Activated naive CD4-positive, alpha-beta T cell treated with anti-CD3 and anti-CD28 coated beads for 36 hours (primary cell): ENCODE measurements at regions not wholly inside any gene's neighbourhood (a gene's known extent, or its start where the extent isn't known, plus 50 kb on each side); places are given as distances from the start of the nearest gene placed in this dataset.

Experiments
- CTCF ChIA-PET: fragments of 350-600 bp; sonication (Branson Sonifier 250); formaldehyde crosslinking; loops from one replicate; lab custom pipeline; 2021; ENCODE audit warnings: antibody characterized with exemption; lab: Charles Lee
- DNase-seq: peaks from one replicate; pipeline ENCODE4 v3.0.0-alpha.2; 2020
- H3K27ac Mint-ChIP-seq: one replicate; pipeline ENCODE4 v1.8.0; 2021; ENCODE audit warnings: mild to moderate bottlenecking, mixed read lengths
- H3K27me3 Mint-ChIP-seq: one replicate; pipeline ENCODE4 v1.8.0; 2021; ENCODE audit warnings: low read depth, mixed read lengths
- H3K36me3 Mint-ChIP-seq: one replicate; pipeline ENCODE4 v1.8.0; 2021; ENCODE audit warnings: low read depth, mixed read lengths
- H3K4me1 Mint-ChIP-seq: one replicate; pipeline ENCODE4 v1.8.0; 2021; ENCODE audit warnings: low read depth, mixed read lengths
- H3K4me3 Mint-ChIP-seq: one replicate; pipeline ENCODE4 v1.8.0; 2021; ENCODE audit warnings: mild to moderate bottlenecking, moderate library complexity, mixed read lengths
- H3K9me3 Mint-ChIP-seq: one replicate; pipeline ENCODE4 v1.8.0; 2021; ENCODE audit warnings: mixed read lengths
- intact Hi-C: fragments of 100-400 bp; cut with micrococcal nuclease; formaldehyde crosslinking; loops from one replicate; pipeline ENCODE4 v1.15.1; 2023

GRCh38 chr16:52770828-52771227 is 223.9 kb upstream of the TOX3 start:
- no peaks in the 10 kb centered on the region for H3K9me3 Mint-ChIP-seq
- H3K27me3 Mint-ChIP-seq, result no peaks in the 10 kb centered on the region
- CTCF ChIA-PET, result interaction anchor here (0.6 kb wide), 1 partner anchor 399 kb away, joined by 4 read pairs; no protein-coding TSS in a partner anchor
- H3K36me3 Mint-ChIP-seq, result no peaks in the 10 kb centered on the region
- no peak overlapping the region for H3K4me3 Mint-ChIP-seq
- H3K27ac Mint-ChIP-seq, result no peak overlapping the region
- H3K4me1 Mint-ChIP-seq, result no peaks in the 10 kb centered on the region
- DNase-seq, result no peak
- intact Hi-C loops, result no loop called here

DNA sequence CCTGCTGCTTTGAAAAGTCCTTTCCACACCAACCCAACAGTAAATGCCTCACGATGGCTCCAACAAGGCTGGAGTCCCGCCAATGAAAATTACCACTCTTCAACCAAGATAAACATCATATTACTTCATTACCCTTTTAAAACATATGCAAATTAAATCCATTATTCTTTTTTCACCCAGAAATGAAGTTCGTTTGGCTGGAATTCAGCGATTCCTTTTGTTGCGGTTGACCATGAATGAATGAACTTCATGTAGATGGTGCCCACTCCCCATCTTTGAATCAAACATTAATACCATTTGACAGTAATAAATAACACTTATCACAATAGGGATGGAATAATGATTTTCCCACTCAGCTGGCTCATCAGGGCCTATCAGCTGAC is 211.5 kb upstream of the TOX3 start:
- CTCF ChIA-PET, result no interaction called here
- no peaks in the 10 kb centered on the region for H3K9me3 Mint-ChIP-seq
- no peaks in the 10 kb centered on the region for H3K4me1 Mint-ChIP-seq
- H3K36me3 Mint-ChIP-seq, result no peaks in the 10 kb centered on the region
- no peaks in the 10 kb centered on the region for H3K27me3 Mint-ChIP-seq
- H3K27ac Mint-ChIP-seq, result no peak overlapping the region
- H3K4me3 Mint-ChIP-seq, result no peak overlapping the region
- intact Hi-C loops, result no loop called here
- no peak for DNase-seq

- Mint-ChIP-seq H3K36me3 (no peaks in the 10 kb centered on the region), H3K4me3 (no peak overlapping the region), H3K4me1 (no peaks in the 10 kb centered on the region), H3K9me3 (no peaks in the 10 kb centered on the region), H3K27ac (no peak overlapping the region), H3K27me3 (no peaks in the 10 kb centered on the region)
- CTCF ChIA-PET, result no interaction called here
- intact Hi-C loops, result no loop called here
- no peak for DNase-seq
These were observed 211.0 kb upstream of the TOX3 start for GRCh38 chr16:52757746-52758472.

GRCh38 chr16:52756812-52757517 is 210.0 kb upstream of the TOX3 start:
- Mint-ChIP-seq H3K36me3 (no peaks in the 10 kb centered on the region), H3K27ac (no peak overlapping the region), H3K4me3 (no peak overlapping the region), H3K27me3 (no peaks in the 10 kb centered on the region), H3K4me1 (no peaks in the 10 kb centered on the region), H3K9me3 (no peaks in the 10 kb centered on the region)
- intact Hi-C loops, result no loop called here
- no peak for DNase-seq
- CTCF ChIA-PET, result no interaction called here

- Mint-ChIP-seq H3K27me3 (no peaks in the 10 kb centered on the region), H3K9me3 (no peaks in the 10 kb centered on the region), H3K36me3 (no peaks in the 10 kb centered on the region), H3K4me3 (no peak overlapping the region), H3K27ac (no peak overlapping the region), H3K4me1 (no peaks in the 10 kb centered on the region)
- DNase-seq, result no peak
- CTCF ChIA-PET, result no interaction called here
- intact Hi-C loops, result no loop called here
These were observed 208.5 kb upstream of the TOX3 start for GRCh38 chr16:52755396-52755795.

GRCh38 chr16:52751035-52751434 is 204.1 kb upstream of the TOX3 start:
- Mint-ChIP-seq H3K27ac (no peak overlapping the region), H3K27me3 (peaks cover 2% of the 10 kb centered on the region), H3K4me3 (no peak overlapping the region), H3K9me3 (no peaks in the 10 kb centered on the region), H3K4me1 (no peaks in the 10 kb centered on the region), H3K36me3 (no peaks in the 10 kb centered on the region)
- CTCF ChIA-PET, result no interaction called here
- intact Hi-C loops, result no loop called here
- no peak for DNase-seq

- Mint-ChIP-seq H3K27me3 (peaks cover 3% of the 10 kb centered on the region), H3K4me1 (no peaks in the 10 kb centered on the region), H3K9me3 (no peaks in the 10 kb centered on the region), H3K4me3 (no peak overlapping the region), H3K27ac (no peak overlapping the region), H3K36me3 (no peaks in the 10 kb centered on the region)
- DNase-seq, result no peak
- intact Hi-C loops, result no loop called here
- CTCF ChIA-PET, result no interaction called here
These were observed 201.8 kb upstream of the TOX3 start for GRCh38 chr16:52748741-52749140.

DNA sequence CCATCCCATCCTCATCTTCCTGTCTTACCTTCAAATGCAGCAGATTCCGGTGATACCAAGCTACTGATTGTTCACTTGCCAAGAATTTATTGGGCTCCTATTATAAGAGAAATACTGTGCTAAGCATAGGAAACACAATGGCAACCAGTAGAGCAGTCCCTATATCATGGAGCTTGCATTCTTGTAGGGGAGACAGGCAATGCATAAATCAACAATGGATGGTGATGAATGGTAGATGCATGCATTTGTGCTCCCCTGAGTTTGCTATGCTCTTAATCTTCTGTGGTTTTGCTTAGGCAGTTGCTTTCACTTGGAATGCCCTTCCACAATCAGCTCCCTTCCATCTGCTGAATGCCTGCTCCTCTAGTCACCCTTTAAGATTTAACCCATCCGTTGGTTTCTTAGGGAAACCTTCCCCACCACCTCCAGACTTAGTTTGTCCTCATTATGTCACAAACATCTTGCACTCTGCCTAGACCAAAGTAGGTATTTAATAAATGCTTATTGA is 200.2 kb upstream of the TOX3 start:
- Mint-ChIP-seq H3K4me3 (no peak overlapping the region), H3K27me3 (peaks cover 3% of the 10 kb centered on the region), H3K4me1 (no peaks in the 10 kb centered on the region), H3K9me3 (peaks cover 1% of the 10 kb centered on the region), H3K27ac (no peak overlapping the region), H3K36me3 (no peaks in the 10 kb centered on the region)
- CTCF ChIA-PET, result no interaction called here
- no peak for DNase-seq
- intact Hi-C loops, result no loop called here

DNA sequence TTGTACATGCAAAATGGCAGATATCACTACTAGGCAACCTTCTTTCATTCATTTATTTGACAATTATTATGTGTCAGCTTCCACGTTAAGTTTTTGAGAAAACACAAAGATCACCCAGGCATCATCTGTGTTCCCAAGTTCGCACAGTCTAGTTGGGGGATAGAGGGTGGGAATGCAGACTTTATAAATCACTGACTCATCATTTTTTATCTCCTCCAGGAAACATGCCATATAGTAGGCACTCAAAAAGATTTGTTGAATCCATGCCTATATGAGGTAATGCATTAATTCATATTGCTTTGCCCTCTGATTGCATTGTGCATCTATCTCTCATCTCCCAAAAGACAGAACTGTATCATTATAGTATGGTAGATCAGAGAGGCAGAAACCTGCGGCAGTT is 196.8 kb upstream of the TOX3 start:
- Mint-ChIP-seq H3K4me3 (no peak overlapping the region), H3K36me3 (no peaks in the 10 kb centered on the region), H3K27me3 (peaks cover 2% of the 10 kb centered on the region), H3K4me1 (no peaks in the 10 kb centered on the region), H3K27ac (no peak overlapping the region), H3K9me3 (peaks cover 6% of the 10 kb centered on the region)
- intact Hi-C loops, result no loop called here
- CTCF ChIA-PET, result no interaction called here
- no peak for DNase-seq

- Mint-ChIP-seq H3K9me3 (peaks cover 8% of the 10 kb centered on the region), H3K27me3 (peaks cover 2% of the 10 kb centered on the region), H3K36me3 (no peaks in the 10 kb centered on the region), H3K27ac (no peak overlapping the region), H3K4me3 (no peak overlapping the region), H3K4me1 (no peaks in the 10 kb centered on the region)
- no peak for DNase-seq
- CTCF ChIA-PET, result no interaction called here
- intact Hi-C loops, result no loop called here
These were observed 195.7 kb upstream of the TOX3 start for GRCh38 chr16:52742608-52743170.

- CTCF ChIA-PET, result no interaction called here
- Mint-ChIP-seq H3K27me3 (peaks cover 2% of the 10 kb centered on the region), H3K4me1 (no peaks in the 10 kb centered on the region), H3K4me3 (no peak overlapping the region), H3K27ac (no peak overlapping the region), H3K36me3 (no peaks in the 10 kb centered on the region), H3K9me3 (peaks cover 8% of the 10 kb centered on the region)
- intact Hi-C loops, result no loop called here
- DNase-seq, result no peak
These were observed 195.1 kb upstream of the TOX3 start for GRCh38 chr16:52742052-52742451.

GRCh38 chr16:52741351-52741750 is 194.4 kb upstream of the TOX3 start:
- peaks cover 8% of the 10 kb centered on the region for H3K9me3 Mint-ChIP-seq
- CTCF ChIA-PET, result no interaction called here
- no peak for DNase-seq
- no peak overlapping the region for H3K4me3 Mint-ChIP-seq
- no peaks in the 10 kb centered on the region for H3K36me3 Mint-ChIP-seq
- H3K27ac Mint-ChIP-seq, result no peak overlapping the region
- intact Hi-C loops, result no loop called here
- no peaks in the 10 kb centered on the region for H3K4me1 Mint-ChIP-seq
- peaks cover 2% of the 10 kb centered on the region for H3K27me3 Mint-ChIP-seq

DNA sequence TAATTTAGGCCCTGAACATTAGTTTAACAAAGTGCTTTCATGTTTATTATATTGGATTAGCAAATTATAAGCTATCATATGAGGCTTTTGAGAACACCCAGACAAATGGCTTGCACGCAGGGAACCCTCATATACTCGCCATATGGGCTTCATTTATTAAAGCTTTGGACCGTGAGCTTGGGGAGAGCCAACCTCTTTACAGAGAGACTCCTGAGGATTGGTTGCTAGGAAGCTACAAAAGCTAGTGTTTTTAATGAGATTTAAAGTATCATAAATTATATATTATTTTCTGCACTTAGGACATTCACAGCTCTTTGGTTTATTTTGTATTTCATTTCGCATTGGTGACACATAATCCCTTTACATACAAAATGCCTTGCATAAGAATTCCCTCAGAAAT is 193.8 kb upstream of the TOX3 start:
- CTCF ChIA-PET, result no interaction called here
- H3K9me3 Mint-ChIP-seq, result peaks cover 8% of the 10 kb centered on the region
- H3K4me1 Mint-ChIP-seq, result no peaks in the 10 kb centered on the region
- no peaks in the 10 kb centered on the region for H3K36me3 Mint-ChIP-seq
- intact Hi-C loops, result no loop called here
- H3K4me3 Mint-ChIP-seq, result no peak overlapping the region
- no peak for DNase-seq
- H3K27ac Mint-ChIP-seq, result no peak overlapping the region
- H3K27me3 Mint-ChIP-seq, result no peaks in the 10 kb centered on the region
